H1 (cell line): ENCODE measurements at regions not wholly inside any gene's neighbourhood (a gene's known extent, or its start where the extent isn't known, plus 50 kb on each side); places are given as distances from the start of the nearest gene placed in this dataset.

Source experiments
- POLR2A ChIP-seq, 2 experiments: IDR thresholded peaks; 1 replicate in 1 of 2; 2 replicates in 1 of 2; pipeline ENCODE4 v1.6.1; 2011; ENCODE audit warnings: low read depth in 2 of 2, low read length in 2 of 2, mild to moderate bottlenecking in 2 of 2; ENCODE audit errors: control extremely low read depth in 1 of 2
- SUZ12 ChIP-seq: fragments of 200-600 bp; sonication (generic); IDR thresholded peaks from 2 replicates; pipeline ENCODE4 v1.6.1; 2012; ENCODE audit warnings: mild to moderate bottlenecking, inconsistent platforms, low read length, moderate library complexity, mixed read lengths
- TBP ChIP-seq: IDR thresholded peaks from 2 replicates; pipeline ENCODE4 v1.6.1; 2011; ENCODE audit warnings: low read depth, low read length, improper control_type of control experiment
- TF ChIP-seq, protein P1 (sequence below): IDR thresholded peaks from 2 replicates; pipeline ENCODE4 v1.6.1; 2011; ENCODE audit warnings: low read depth, mild to moderate bottlenecking, low read length; ENCODE audit not compliant: insufficient read depth
- TF ChIP-seq, protein P2 (sequence below), 3 experiments: IDR thresholded peaks; 1 replicate in 2 of 3; 2 replicates in 1 of 3; pipeline versions ENCODE4 v1.5.1 to v1.6.1; 2011; ENCODE audit warnings: low read length in 3 of 3, mild to moderate bottlenecking in 3 of 3, inconsistent platforms in 2 of 3, low read depth in 1 of 3, moderate library complexity in 1 of 3; ENCODE audit not compliant: insufficient read depth in 1 of 3; ENCODE audit errors: control extremely low read depth in 1 of 3

DNA sequence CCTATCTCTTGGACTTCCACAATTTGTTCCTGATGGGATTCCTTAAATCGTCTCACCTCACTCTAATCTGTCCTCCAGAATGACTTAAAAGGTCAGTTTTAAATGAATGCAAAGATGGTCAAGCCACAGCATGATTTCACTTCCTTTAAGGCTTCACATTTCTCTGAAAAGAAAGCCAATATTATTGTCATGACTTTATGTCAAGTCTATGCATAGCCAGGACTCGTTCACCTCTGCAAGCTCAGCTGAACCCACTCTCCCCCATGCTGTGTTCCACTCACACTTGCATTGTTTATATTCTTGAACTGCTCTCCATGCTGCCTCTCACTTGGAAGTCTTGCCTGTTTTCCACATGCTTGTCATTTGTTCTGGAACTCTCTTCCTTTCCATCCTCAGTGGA lies 298.4 kb upstream of the MMADHC start (continued):
- TF ChIP-seq, protein P1, sequence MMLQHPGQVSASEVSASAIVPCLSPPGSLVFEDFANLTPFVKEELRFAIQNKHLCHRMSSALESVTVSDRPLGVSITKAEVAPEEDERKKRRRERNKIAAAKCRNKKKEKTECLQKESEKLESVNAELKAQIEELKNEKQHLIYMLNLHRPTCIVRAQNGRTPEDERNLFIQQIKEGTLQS: no peak
- no peak for TF ChIP-seq TBP
- TF ChIP-seq, protein P2, sequence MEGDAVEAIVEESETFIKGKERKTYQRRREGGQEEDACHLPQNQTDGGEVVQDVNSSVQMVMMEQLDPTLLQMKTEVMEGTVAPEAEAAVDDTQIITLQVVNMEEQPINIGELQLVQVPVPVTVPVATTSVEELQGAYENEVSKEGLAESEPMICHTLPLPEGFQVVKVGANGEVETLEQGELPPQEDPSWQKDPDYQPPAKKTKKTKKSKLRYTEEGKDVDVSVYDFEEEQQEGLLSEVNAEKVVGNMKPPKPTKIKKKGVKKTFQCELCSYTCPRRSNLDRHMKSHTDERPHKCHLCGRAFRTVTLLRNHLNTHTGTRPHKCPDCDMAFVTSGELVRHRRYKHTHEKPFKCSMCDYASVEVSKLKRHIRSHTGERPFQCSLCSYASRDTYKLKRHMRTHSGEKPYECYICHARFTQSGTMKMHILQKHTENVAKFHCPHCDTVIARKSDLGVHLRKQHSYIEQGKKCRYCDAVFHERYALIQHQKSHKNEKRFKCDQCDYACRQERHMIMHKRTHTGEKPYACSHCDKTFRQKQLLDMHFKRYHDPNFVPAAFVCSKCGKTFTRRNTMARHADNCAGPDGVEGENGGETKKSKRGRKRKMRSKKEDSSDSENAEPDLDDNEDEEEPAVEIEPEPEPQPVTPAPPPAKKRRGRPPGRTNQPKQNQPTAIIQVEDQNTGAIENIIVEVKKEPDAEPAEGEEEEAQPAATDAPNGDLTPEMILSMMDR (IDR thresholded peaks at IDR 0.05; ENCODE audit: control extremely low read depth in 1 of 3, insufficient read depth in 1 of 3, low read depth in 1 of 3, low read length in 3 of 3): no peak
- TF ChIP-seq SUZ12: no peak
- no peak for TF ChIP-seq POLR2A (IDR thresholded peaks at IDR 0.05; ENCODE audit: control extremely low read depth in 1 of 2, low read depth in 2 of 2, low read length in 2 of 2)
